SK-N-SH (cell line): ENCODE measurements at regions not wholly inside any gene's neighbourhood (a gene's known extent, or its start where the extent isn't known, plus 50 kb on each side); places are given as distances from the start of the nearest gene placed in this dataset.

Source experiments
- CTCF ChIA-PET: fragments of 300-600, 350-600 bp; formaldehyde crosslinking; extraction: SDS; loops from one replicate; lab custom pipeline; 2021; lab: Yijun Ruan, JAX
- POLR2A ChIA-PET: fragments of 350-600 bp; sonication (Branson Sonifier 250); formaldehyde crosslinking; extraction: SDS; loops from one replicate; lab custom pipeline; 2020; ENCODE audit warnings: antibody characterized with exemption, inconsistent platforms; lab: Yijun Ruan, JAX
- DNase-seq: peaks from one replicate; pipeline ENCODE4 v3.0.0; 2012
- H2AFZ ChIP-seq: fragments of 200-600 bp; sonication (generic); 2 replicates; pipeline ENCODE4 v1.8.1; 2016; ENCODE audit warnings: antibody characterized with exemption, mild to moderate bottlenecking, low read depth
- H3F3A ChIP-seq: fragments of 200-600 bp; sonication (generic); replicated peaks from 2 replicates; pipeline ENCODE3; 2016; ENCODE audit warnings: antibody characterized with exemption, mild to moderate bottlenecking; ENCODE audit not compliant: insufficient read depth
- H3K27ac ChIP-seq, 2 experiments: fragments of 200-500 bp in 1 of 2; fragments of 200-600 bp in 1 of 2; sonication (Bioruptor generic) in 1 of 2; sonication (generic), shearing (Covaris generic) in 1 of 2; 2 replicates each; pipeline versions ENCODE4 v1.5.1 to v1.6.1; 2014 to 2016; ENCODE audit warnings: low read depth in 2 of 2, inconsistent platforms in 1 of 2, low read length in 1 of 2, mild to moderate bottlenecking in 1 of 2, mixed read lengths in 1 of 2
- H3K27me3 ChIP-seq: fragments of 200-600 bp; sonication (generic), shearing (Covaris generic); 2 replicates; pipeline ENCODE4 v1.6.1; 2016; ENCODE audit warnings: mixed run types; ENCODE audit not compliant: insufficient read depth
- H3K36me3 ChIP-seq, 2 experiments: fragments of 200-500 bp in 1 of 2; fragments of 200-600 bp in 1 of 2; sonication (Bioruptor generic) in 1 of 2; sonication (generic) in 1 of 2; replicated peaks in 1 of 2; 2 replicates each; pipeline versions ENCODE3 to v1.5.1; 2014 to 2016; ENCODE audit warnings: low read length in 1 of 2, mild to moderate bottlenecking in 1 of 2; ENCODE audit not compliant: insufficient read depth in 2 of 2, control insufficient read depth in 1 of 2
- H3K4me1 ChIP-seq, 2 experiments: fragments of 200-500 bp in 1 of 2; fragments of 200-600 bp in 1 of 2; sonication (Bioruptor generic) in 1 of 2; sonication (generic), shearing (Covaris generic) in 1 of 2; 2 replicates each; pipeline versions ENCODE4 v1.5.1 to v1.6.1; 2014 to 2016; ENCODE audit warnings: low read depth in 1 of 2, low read length in 1 of 2, mixed run types in 1 of 2; ENCODE audit not compliant: insufficient read depth in 2 of 2, control insufficient read depth in 1 of 2
- H3K4me2 ChIP-seq: fragments of 200-600 bp; sonication (generic), shearing (Covaris generic); 2 replicates; pipeline ENCODE4 v1.6.1; 2017; ENCODE audit warnings: mixed run types
- H3K4me3 ChIP-seq, 2 experiments: fragments of 200-500 bp in 1 of 2; fragments of 200-600 bp in 1 of 2; sonication (Bioruptor generic) in 1 of 2; sonication (generic), shearing (Covaris generic) in 1 of 2; 2 replicates each; pipeline versions ENCODE4 v1.5.1 to v1.8.1; 2014 to 2016; ENCODE audit warnings: low read depth in 2 of 2, inconsistent platforms in 1 of 2, low read length in 1 of 2, mild to moderate bottlenecking in 1 of 2, mixed read lengths in 1 of 2, moderate library complexity in 1 of 2
- H3K79me2 ChIP-seq: fragments of 200-600 bp; sonication (generic); 2 replicates; pipeline ENCODE4 v1.8.1; 2017; ENCODE audit warnings: mild to moderate bottlenecking; ENCODE audit not compliant: insufficient read depth
- H3K9ac ChIP-seq: fragments of 200-600 bp; sonication (generic); 2 replicates; pipeline ENCODE4 v1.6.1; 2017; ENCODE audit warnings: mixed run types
- H3K9me2 ChIP-seq: fragments of 200-600 bp; sonication (generic); 2 replicates; pipeline ENCODE4 v1.6.1; 2017; ENCODE audit warnings: mixed run types
- H3K9me3 ChIP-seq: fragments of 200-600 bp; sonication (generic); 2 replicates; pipeline ENCODE4 v1.6.1; 2017; ENCODE audit warnings: mixed run types, mild to moderate bottlenecking, moderate library complexity
- H4K20me1 ChIP-seq: fragments of 200-600 bp; sonication (generic); 2 replicates; pipeline ENCODE4 v1.6.1; 2017; ENCODE audit warnings: mild to moderate bottlenecking, mixed run types; ENCODE audit not compliant: insufficient read depth
- CHD2 ChIP-seq: fragments of 150-350 bp; IDR thresholded peaks from 2 replicates; pipeline ENCODE4 v1.6.1; 2018; ENCODE audit warnings: low read length; ENCODE audit not compliant: partially characterized antibody
- ELF1 ChIP-seq: IDR thresholded peaks from 2 replicates; pipeline ENCODE4 v1.4.0; 2012
- EZH2phosphoT487 ChIP-seq: fragments of 200-600 bp; sonication (generic); IDR thresholded peaks from 2 replicates; pipeline ENCODE4 v1.6.1; 2017; ENCODE audit warnings: low read depth, mixed run types, mild to moderate bottlenecking, antibody characterized with exemption, moderate library complexity, borderline replicate concordance
- FOSL2 ChIP-seq: IDR thresholded peaks from 2 replicates; pipeline ENCODE4 v1.4.0; 2012; ENCODE audit warnings: low read depth, mild to moderate bottlenecking, moderate library complexity, borderline replicate concordance
- JUND ChIP-seq: IDR thresholded peaks from 2 replicates; pipeline ENCODE4 v1.4.0; 2012
- NRF1 ChIP-seq: IDR thresholded peaks from 2 replicates; pipeline ENCODE4 v1.6.1; 2012; ENCODE audit warnings: low read depth, mild to moderate bottlenecking, low read length
- POLR2AphosphoS5 ChIP-seq: IDR thresholded peaks from 2 replicates; pipeline ENCODE4 v1.6.1; 2012; ENCODE audit warnings: low read depth, low read length
- SMC3 ChIP-seq: IDR thresholded peaks from 2 replicates; pipeline ENCODE4 v1.6.1; 2012; ENCODE audit warnings: low read depth, low read length, improper control_type of control experiment
- TAF1 ChIP-seq: IDR thresholded peaks from 2 replicates; pipeline ENCODE4 v1.6.1; 2012; ENCODE audit warnings: low read depth, mild to moderate bottlenecking, low read length, moderate library complexity, borderline replicate concordance
- WGBS: methylation state at CpG from one replicate; pipeline ENCODE4 v1.1.6; 2017; ENCODE audit warnings: low lambda C conversion rate; 5-methylcytosine and 5-hydroxymethylcytosine counted together
- TF ChIP-seq, protein P1 (sequence below): fragments of 150-350 bp; IDR thresholded peaks from 2 replicates; pipeline ENCODE4 v1.6.1; 2017; ENCODE audit warnings: antibody characterized with exemption, low read length, low read depth, borderline replicate concordance
- TF ChIP-seq, protein P2 (sequence below): IDR thresholded peaks from 2 replicates; pipeline ENCODE4 v1.4.0; 2012; ENCODE audit warnings: low read depth

DNA sequence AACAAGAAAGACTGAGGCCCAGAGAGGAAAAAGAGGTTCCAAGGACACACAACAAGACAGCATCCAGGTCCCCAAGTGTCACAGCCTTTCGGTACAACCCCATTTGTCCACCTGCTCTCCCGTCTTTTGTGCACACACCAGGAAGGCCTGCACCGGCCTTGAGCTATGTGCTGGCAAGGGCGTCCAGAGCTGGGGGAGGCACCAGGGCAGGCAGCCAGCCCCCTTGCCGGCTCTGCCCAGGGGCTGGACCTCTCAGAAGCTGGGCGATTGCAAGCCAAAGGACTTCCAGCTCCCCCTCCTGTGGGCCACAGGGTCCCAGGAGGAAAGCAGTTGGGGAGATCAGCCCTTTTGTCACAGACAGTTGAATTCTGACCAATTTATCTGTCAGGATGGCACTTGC is 210.5 kb downstream of the MN1 start:
- CTCF ChIA-PET = interaction anchor here (0.7 kb wide), 1 partner anchor 414 kb away, joined by 3 read pairs; no protein-coding TSS in a partner anchor
- no peaks in the 10 kb centered on the region for H3K27me3 ChIP-seq
- POLR2A ChIA-PET = no interaction called here

DNA sequence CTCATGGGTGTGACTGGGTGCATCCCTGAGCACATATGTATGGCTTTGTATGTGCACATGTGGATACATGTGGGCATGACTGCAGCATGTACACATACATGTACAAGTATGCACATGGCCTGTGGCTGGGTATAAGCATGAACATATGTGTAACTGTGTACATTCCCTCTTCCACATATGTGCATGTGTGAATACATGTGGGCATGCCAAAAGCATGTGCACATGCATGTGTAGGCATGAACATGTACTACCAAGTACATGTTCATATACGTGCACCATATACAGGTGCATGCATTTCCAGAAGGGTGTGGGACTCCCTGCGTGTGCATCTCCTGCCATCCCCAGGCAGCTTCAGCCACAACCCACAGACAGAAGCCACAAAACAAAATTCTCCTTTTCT is 208.2 kb downstream of the MN1 start:
- no peak overlapping the region for H3K4me3 ChIP-seq
- no peaks in the 10 kb centered on the region for H3K9me2 ChIP-seq
- no peaks in the 10 kb centered on the region for H4K20me1 ChIP-seq
- TF ChIP-seq SMC3 (no peak), NRF1 (no peak), ELF1 (no peak), FOSL2 (no peak)
- TF ChIP-seq, protein P1, sequence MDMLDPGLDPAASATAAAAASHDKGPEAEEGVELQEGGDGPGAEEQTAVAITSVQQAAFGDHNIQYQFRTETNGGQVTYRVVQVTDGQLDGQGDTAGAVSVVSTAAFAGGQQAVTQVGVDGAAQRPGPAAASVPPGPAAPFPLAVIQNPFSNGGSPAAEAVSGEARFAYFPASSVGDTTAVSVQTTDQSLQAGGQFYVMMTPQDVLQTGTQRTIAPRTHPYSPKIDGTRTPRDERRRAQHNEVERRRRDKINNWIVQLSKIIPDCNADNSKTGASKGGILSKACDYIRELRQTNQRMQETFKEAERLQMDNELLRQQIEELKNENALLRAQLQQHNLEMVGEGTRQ = no peak
- TF ChIP-seq, protein P2, sequence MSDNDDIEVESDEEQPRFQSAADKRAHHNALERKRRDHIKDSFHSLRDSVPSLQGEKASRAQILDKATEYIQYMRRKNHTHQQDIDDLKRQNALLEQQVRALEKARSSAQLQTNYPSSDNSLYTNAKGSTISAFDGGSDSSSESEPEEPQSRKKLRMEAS = no peak
- H2AFZ ChIP-seq = no peak overlapping the region
- no peak overlapping the region for H3K4me2 ChIP-seq
- H3K9me3 ChIP-seq = no peaks in the 10 kb centered on the region
- H3K79me2 ChIP-seq = no peaks in the 10 kb centered on the region
- no peaks in the 10 kb centered on the region for H3K27me3 ChIP-seq
- no peaks in the 10 kb centered on the region for H3F3A ChIP-seq
- no peaks in the 10 kb centered on the region for H3K36me3 ChIP-seq
- no peak overlapping the region for H3K27ac ChIP-seq
- no peak overlapping the region for H3K9ac ChIP-seq
- CTCF ChIA-PET = no interaction called here
- H3K4me1 ChIP-seq = no peaks in the 10 kb centered on the region; a peak in 1 of 4 replicates
- WGBS = 65% methylated on average over 2 of the region's 2 CpGs
- no peak for DNase-seq
- POLR2A ChIA-PET = no interaction called here

More for the DNA sequence above, 210.5 kb downstream of the MN1 start:
- DNase-seq = no peak
- Histone ChIP-seq H2AFZ (no peak overlapping the region), H3K9me2 (no peaks in the 10 kb centered on the region), H3K4me3 (no peak overlapping the region), H3K79me2 (no peaks in the 10 kb centered on the region), H3F3A (no peaks in the 10 kb centered on the region), H3K9ac (no peak overlapping the region), H3K27ac (no peak overlapping the region), H4K20me1 (no peaks in the 10 kb centered on the region), H3K36me3 (no peaks in the 10 kb centered on the region), H3K9me3 (no peaks in the 10 kb centered on the region), H3K4me2 (no peak overlapping the region), H3K4me1 (no peaks in the 10 kb centered on the region; a peak in 1 of 4 replicates)
- 46% methylated on average over 4 of the region's 6 CpGs for whole genome bisulfite sequencing
- TF ChIP-seq NRF1 = no peak
- no peak for TF ChIP-seq SMC3

DNA sequence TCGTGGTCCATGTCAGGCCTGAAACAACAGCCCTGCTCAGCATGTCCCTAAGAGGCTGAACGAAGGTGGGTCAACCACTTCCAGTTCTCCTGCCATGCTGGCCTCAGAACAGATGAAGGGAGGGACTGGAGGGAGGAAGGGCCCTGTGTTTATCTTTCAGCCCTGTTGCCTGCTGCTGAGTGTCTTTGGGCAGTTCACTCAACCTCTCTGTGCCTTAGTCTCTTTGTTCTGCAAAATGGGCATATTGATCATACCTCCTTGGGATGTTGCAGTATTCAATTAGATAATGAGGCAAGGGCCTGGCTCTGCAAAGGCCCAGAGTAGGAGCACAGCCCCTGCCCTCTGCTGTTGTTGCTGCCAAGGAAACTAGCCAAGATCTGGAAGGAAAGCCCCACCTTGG is 207.5 kb downstream of the MN1 start:
- Histone ChIP-seq H3K79me2 (no peaks in the 10 kb centered on the region), H3K4me2 (no peak overlapping the region), H3K4me3 (no peak overlapping the region), H3K27me3 (no peaks in the 10 kb centered on the region), H3K27ac (no peak overlapping the region), H3K36me3 (no peaks in the 10 kb centered on the region), H3K4me1 (no peaks in the 10 kb centered on the region; a peak in 1 of 4 replicates), H4K20me1 (no peaks in the 10 kb centered on the region), H3K9me2 (no peaks in the 10 kb centered on the region), H3K9ac (no peak overlapping the region), H2AFZ (no peak overlapping the region), H3F3A (no peaks in the 10 kb centered on the region), H3K9me3 (no peaks in the 10 kb centered on the region)
- POLR2A ChIA-PET = no interaction called here
- no peak for DNase-seq
- no peak for TF ChIP-seq CHD2
- TF ChIP-seq, protein P1 = no peak
- TF ChIP-seq EZH2phosphoT487 = no peak
- no peak for TF ChIP-seq POLR2AphosphoS5
- no peak for TF ChIP-seq JUND
- no peak for TF ChIP-seq TAF1
- CTCF ChIA-PET = no interaction called here
- 43% methylated on average over 1 of the region's 2 CpGs for WGBS
